ENCODE measurements at regions not wholly inside any gene's neighbourhood (a gene's known extent, or its start where the extent isn't known, plus 50 kb on each side); places are given as distances from the start of the nearest gene placed in this dataset.

DNA sequence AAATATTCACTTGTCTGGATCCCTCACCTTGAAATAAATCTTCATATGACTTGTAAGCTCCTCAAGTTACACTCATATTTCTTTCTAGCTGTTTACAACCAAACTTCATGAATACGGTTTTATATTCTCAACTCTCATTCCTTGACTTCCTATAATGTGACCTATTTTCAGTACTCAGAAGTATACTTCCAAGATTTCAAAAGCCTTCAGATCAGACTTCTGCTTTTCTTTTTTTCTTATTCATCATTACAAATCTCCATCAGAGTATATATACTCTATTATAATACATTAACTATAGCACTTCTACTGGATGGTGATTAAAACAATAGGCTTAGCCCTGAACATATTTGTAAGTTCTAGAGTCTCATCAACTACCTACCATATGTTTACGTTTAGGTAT, 123.6 kb upstream of the ALCAM start:
- Histone ChIP-seq H3K23ac (ENCODE audit: low read depth, low read length, poor library complexity) (no peak overlapping the region), H2AFZ (ENCODE audit: low read length) (no peak overlapping the region), H3K4me2 (ENCODE audit: insufficient read depth, low read length, poor library complexity, severe bottlenecking) (no peak overlapping the region), H2BK12ac (ENCODE audit: low read length) (no peak overlapping the region), H3K4me3 (ENCODE audit: low read length in 2 of 2) (no peak overlapping the region), H3K14ac (ENCODE audit: low read length) (no peak overlapping the region), H3K27me3 (ENCODE audit: control insufficient read depth in 3 of 3, insufficient read depth in 3 of 3, low read depth in 1 of 3, low read length in 3 of 3) (no peaks in the 10 kb centered on the region), H2BK15ac (ENCODE audit: low read length) (no peak overlapping the region), H3K18ac (ENCODE audit: low read length) (no peak overlapping the region), H3K79me1 (ENCODE audit: low read depth, low read length) (no peaks in the 10 kb centered on the region), H3K9me3 (replicated peaks in 1 of 2; ENCODE audit: control insufficient read depth in 2 of 2, insufficient read depth in 1 of 2, low read depth in 1 of 2, low read length in 2 of 2) (no peaks in the 10 kb centered on the region), H3K9ac (ENCODE audit: low read depth, low read length, poor library complexity) (no peak overlapping the region), H3K36me3 (replicated peaks in 1 of 2; ENCODE audit: control insufficient read depth in 2 of 2, insufficient read depth in 2 of 2, low read length in 2 of 2) (no peaks in the 10 kb centered on the region), H2BK5ac (ENCODE audit: low read length) (no peak overlapping the region), H4K8ac (ENCODE audit: low read depth, low read length) (no peak overlapping the region), H2BK120ac (ENCODE audit: low read depth, low read length) (no peak overlapping the region), H3K4ac (ENCODE audit: low read length) (no peak overlapping the region), H3K27ac (replicated peaks; ENCODE audit: low read length) (no peak overlapping the region), H3K4me1 (ENCODE audit: control insufficient read depth in 2 of 2, insufficient read depth in 1 of 2, low read depth in 1 of 2, low read length in 2 of 2) (no peaks in the 10 kb centered on the region), H2AK5ac (ENCODE audit: low read depth, low read length) (no peak overlapping the region), H4K91ac (ENCODE audit: low read depth, low read length, poor library complexity) (no peak overlapping the region)
- no peak for DNase-seq (ENCODE audit: low spot score)
- no CpG with 5 or more reads among the region's 2 CpGs for WGBS, 2 donors (ENCODE audit: extremely low coverage in 2 of 2, insufficient read length in 2 of 2, insufficient replicate concordance in 1 of 2)

DNA sequence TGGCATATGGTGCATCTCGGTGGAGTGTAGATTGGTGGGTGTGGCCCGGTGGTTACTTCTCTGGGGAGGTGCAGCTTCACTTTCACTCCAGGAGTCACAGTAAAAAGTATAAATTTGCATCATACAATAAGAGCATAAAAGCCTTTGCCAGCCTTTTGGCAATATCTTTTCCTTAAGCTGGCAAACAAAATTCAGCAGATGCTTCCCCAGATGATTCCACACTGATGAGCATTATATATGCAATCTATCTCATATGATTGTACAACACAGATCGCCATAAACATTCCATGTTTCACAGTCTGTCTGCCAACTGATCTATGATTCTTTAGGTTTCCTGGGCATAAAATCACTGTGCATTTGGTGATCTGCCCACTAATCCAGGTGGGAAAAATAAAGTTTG, 120.2 kb upstream of the ALCAM start:
- no peak overlapping the region for H3K9ac ChIP-seq (ENCODE audit: low read depth, low read length, poor library complexity)
- no peak overlapping the region for H3K23ac ChIP-seq (ENCODE audit: low read depth, low read length, poor library complexity)
- no peak overlapping the region for H3K4me2 ChIP-seq (ENCODE audit: insufficient read depth, low read length, poor library complexity, severe bottlenecking)
- H3K18ac ChIP-seq (ENCODE audit: low read length) = no peak overlapping the region
- H4K8ac ChIP-seq (ENCODE audit: low read depth, low read length) = no peak overlapping the region
- H3K36me3 ChIP-seq (replicated peaks in 1 of 2; ENCODE audit: control insufficient read depth in 2 of 2, insufficient read depth in 2 of 2, low read length in 2 of 2) = no peaks in the 10 kb centered on the region
- no peak overlapping the region for H2BK5ac ChIP-seq (ENCODE audit: low read length)
- H3K4me3 ChIP-seq (ENCODE audit: low read length in 2 of 2) = no peak overlapping the region
- H3K14ac ChIP-seq (ENCODE audit: low read length) = no peak overlapping the region
- no peak overlapping the region for H2BK120ac ChIP-seq (ENCODE audit: low read depth, low read length)
- H3K27me3 ChIP-seq (ENCODE audit: control insufficient read depth in 3 of 3, insufficient read depth in 3 of 3, low read depth in 1 of 3, low read length in 3 of 3) = no peaks in the 10 kb centered on the region
- H2AK5ac ChIP-seq (ENCODE audit: low read depth, low read length) = no peak overlapping the region
- WGBS, 2 donors (ENCODE audit: extremely low coverage in 2 of 2, insufficient read length in 2 of 2, insufficient replicate concordance in 1 of 2) = no CpG with 5 or more reads among the region's 3 CpGs
- no peak for DNase-seq (ENCODE audit: low spot score)
- H2AFZ ChIP-seq (ENCODE audit: low read length) = no peak overlapping the region
- no peak overlapping the region for H3K4ac ChIP-seq (ENCODE audit: low read length)
- no peak overlapping the region for H2BK15ac ChIP-seq (ENCODE audit: low read length)
- H3K9me3 ChIP-seq (replicated peaks in 1 of 2; ENCODE audit: control insufficient read depth in 2 of 2, insufficient read depth in 1 of 2, low read depth in 1 of 2, low read length in 2 of 2) = peaks cover 0 to 5% of the 10 kb centered on the region in 2 donors
- H3K79me1 ChIP-seq (ENCODE audit: low read depth, low read length) = no peaks in the 10 kb centered on the region
- H4K91ac ChIP-seq (ENCODE audit: low read depth, low read length, poor library complexity) = no peak overlapping the region
- no peak overlapping the region for H2BK12ac ChIP-seq (ENCODE audit: low read length)
- H3K27ac ChIP-seq (replicated peaks; ENCODE audit: low read length) = no peak overlapping the region
- no peaks in the 10 kb centered on the region for H3K4me1 ChIP-seq (ENCODE audit: control insufficient read depth in 2 of 2, insufficient read depth in 1 of 2, low read depth in 1 of 2, low read length in 2 of 2)

DNA sequence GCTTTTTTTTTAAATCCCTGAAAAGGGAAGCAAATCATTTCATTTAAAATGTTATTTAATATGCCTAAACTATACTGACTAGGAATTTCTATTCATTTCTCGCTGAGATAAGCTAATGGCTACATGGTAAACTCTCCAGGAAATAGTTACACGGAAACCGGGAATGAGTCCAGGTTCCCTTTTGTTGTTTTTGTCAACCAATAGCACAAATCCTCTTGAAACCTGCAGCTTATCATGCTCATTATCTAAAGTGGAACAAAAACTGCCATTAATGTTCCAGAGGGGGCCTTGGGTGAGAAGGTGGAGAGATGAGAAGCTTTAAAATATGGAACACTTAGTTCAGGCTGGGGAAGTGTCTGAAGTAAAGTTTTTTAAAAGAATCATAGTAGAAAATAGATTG, 113.5 kb upstream of the ALCAM start:
- H2AFZ ChIP-seq (ENCODE audit: low read length) = no peak overlapping the region
- H2BK120ac ChIP-seq (ENCODE audit: low read depth, low read length) = no peak overlapping the region
- no peak overlapping the region for H3K23ac ChIP-seq (ENCODE audit: low read depth, low read length, poor library complexity)
- no peaks in the 10 kb centered on the region for H3K27me3 ChIP-seq (ENCODE audit: control insufficient read depth in 3 of 3, insufficient read depth in 3 of 3, low read depth in 1 of 3, low read length in 3 of 3)
- H3K27ac ChIP-seq (replicated peaks; ENCODE audit: low read length) = peak overlapping the region; percentile 59
- no peaks in the 10 kb centered on the region for H3K79me1 ChIP-seq (ENCODE audit: low read depth, low read length)
- peaks cover 0 to 6% of the 10 kb centered on the region in 2 donors for H3K9me3 ChIP-seq (replicated peaks in 1 of 2; ENCODE audit: control insufficient read depth in 2 of 2, insufficient read depth in 1 of 2, low read depth in 1 of 2, low read length in 2 of 2)
- H2AK5ac ChIP-seq (ENCODE audit: low read depth, low read length) = no peak overlapping the region
- no peak overlapping the region for H3K18ac ChIP-seq (ENCODE audit: low read length)
- H3K4me2 ChIP-seq (ENCODE audit: insufficient read depth, low read length, poor library complexity, severe bottlenecking) = no peak overlapping the region
- no peak overlapping the region for H4K8ac ChIP-seq (ENCODE audit: low read depth, low read length)
- H2BK15ac ChIP-seq (ENCODE audit: low read length) = no peak overlapping the region
- no peak overlapping the region for H3K9ac ChIP-seq (ENCODE audit: low read depth, low read length, poor library complexity)
- H4K91ac ChIP-seq (ENCODE audit: low read depth, low read length, poor library complexity) = no peak overlapping the region
- no peak overlapping the region for H2BK5ac ChIP-seq (ENCODE audit: low read length)
- no peak overlapping the region for H3K14ac ChIP-seq (ENCODE audit: low read length)
- H3K4ac ChIP-seq (ENCODE audit: low read length) = no peak overlapping the region
- no peak overlapping the region for H3K4me3 ChIP-seq (ENCODE audit: low read length in 2 of 2)
- peak; percentile 40 for DNase-seq (ENCODE audit: low spot score)
- H3K4me1 ChIP-seq (ENCODE audit: control insufficient read depth in 2 of 2, insufficient read depth in 1 of 2, low read depth in 1 of 2, low read length in 2 of 2) = peaks cover 0 to 7% of the 10 kb centered on the region in 2 donors
- H3K36me3 ChIP-seq (replicated peaks in 1 of 2; ENCODE audit: control insufficient read depth in 2 of 2, insufficient read depth in 2 of 2, low read length in 2 of 2) = no peaks in the 10 kb centered on the region
- H2BK12ac ChIP-seq (ENCODE audit: low read length) = no peak overlapping the region
- WGBS, 2 donors (ENCODE audit: extremely low coverage in 2 of 2, insufficient read length in 2 of 2, insufficient replicate concordance in 1 of 2) = no CpG with 5 or more reads among the region's 3 CpGs

DNA sequence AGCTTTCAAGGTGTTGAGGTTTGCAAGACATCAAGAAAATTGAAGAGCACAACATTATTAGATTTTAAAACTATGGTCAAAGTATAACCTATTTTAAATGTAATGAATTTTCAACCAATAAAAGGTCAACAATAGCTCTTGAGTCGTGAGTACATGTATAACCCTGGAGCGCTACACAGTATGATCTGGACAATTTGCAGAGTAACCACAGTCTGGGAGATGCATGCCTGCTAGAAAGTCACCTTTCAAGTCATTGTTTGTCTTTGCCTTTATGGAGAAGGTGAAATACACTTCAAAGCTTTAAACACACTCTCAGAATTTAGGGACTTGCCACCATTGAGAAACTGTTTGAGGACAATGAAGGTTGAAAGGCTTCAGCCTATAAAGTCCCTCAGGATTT, 112.6 kb upstream of the ALCAM start:
- Histone ChIP-seq H3K23ac (ENCODE audit: low read depth, low read length, poor library complexity) (no peak overlapping the region), H3K79me1 (ENCODE audit: low read depth, low read length) (no peaks in the 10 kb centered on the region), H3K4ac (ENCODE audit: low read length) (no peak overlapping the region), H3K9ac (ENCODE audit: low read depth, low read length, poor library complexity) (no peak overlapping the region), H3K14ac (ENCODE audit: low read length) (no peak overlapping the region), H4K8ac (ENCODE audit: low read depth, low read length) (no peak overlapping the region), H3K27me3 (ENCODE audit: control insufficient read depth in 3 of 3, insufficient read depth in 3 of 3, low read depth in 1 of 3, low read length in 3 of 3) (no peaks in the 10 kb centered on the region), H3K4me3 (ENCODE audit: low read length in 2 of 2) (no peak overlapping the region), H4K91ac (ENCODE audit: low read depth, low read length, poor library complexity) (no peak overlapping the region), H3K4me2 (ENCODE audit: insufficient read depth, low read length, poor library complexity, severe bottlenecking) (no peak overlapping the region), H3K27ac (replicated peaks; ENCODE audit: low read length) (peak overlapping the region; percentile 70), H3K4me1 (ENCODE audit: control insufficient read depth in 2 of 2, insufficient read depth in 1 of 2, low read depth in 1 of 2, low read length in 2 of 2) (peaks cover 0 to 7% of the 10 kb centered on the region in 2 donors), H2AK5ac (ENCODE audit: low read depth, low read length) (no peak overlapping the region), H3K9me3 (replicated peaks in 1 of 2; ENCODE audit: control insufficient read depth in 2 of 2, insufficient read depth in 1 of 2, low read depth in 1 of 2, low read length in 2 of 2) (peaks cover 0 to 6% of the 10 kb centered on the region in 2 donors), H2BK12ac (ENCODE audit: low read length) (no peak overlapping the region), H2AFZ (ENCODE audit: low read length) (no peak overlapping the region), H3K36me3 (replicated peaks in 1 of 2; ENCODE audit: control insufficient read depth in 2 of 2, insufficient read depth in 2 of 2, low read length in 2 of 2) (no peaks in the 10 kb centered on the region), H2BK15ac (ENCODE audit: low read length) (no peak overlapping the region), H2BK120ac (ENCODE audit: low read depth, low read length) (no peak overlapping the region), H3K18ac (ENCODE audit: low read length) (no peak overlapping the region), H2BK5ac (ENCODE audit: low read length) (no peak overlapping the region)
- no peak for DNase-seq (ENCODE audit: low spot score)
- no CpG with 5 or more reads among the region's 2 CpGs for WGBS, 2 donors (ENCODE audit: extremely low coverage in 2 of 2, insufficient read length in 2 of 2, insufficient replicate concordance in 1 of 2)
